IMR-90 (cell line): ENCODE measurements at regions not wholly inside any gene's neighbourhood (a gene's known extent, or its start where the extent isn't known, plus 50 kb on each side); places are given as distances from the start of the nearest gene placed in this dataset.

Experiments used
- ATAC-seq: fragments of 200-7000 bp; cut with Tn5 transposase; 2 replicates; pipeline ENCODE4 v1.9.1; 2020; ENCODE audit warnings: low read depth, mild to moderate bottlenecking, moderate library complexity
- BruUV-seq: library from RNA; stranded (reverse); fragments of 400-500 nt; replicated peaks from 2 replicates; lab custom pipeline; 2021; lab: Mats Ljungman, UMichigan
- CTCF ChIA-PET: fragments of 300-600 bp; formaldehyde crosslinking; extraction: SDS; loops from one replicate; lab custom pipeline; 2021; ENCODE audit warnings: antibody characterized with exemption; lab: Yijun Ruan, JAX
- POLR2A ChIA-PET: fragments of 300-600 bp; sonication (Branson Sonifier 250); formaldehyde crosslinking; loops from one replicate; lab custom pipeline; 2022; ENCODE audit warnings: antibody characterized with exemption; ENCODE audit not compliant: unreplicated experiment; lab: Charles Lee
- DNase-seq: peaks from one replicate; pipeline ENCODE4 v3.0.0; 2013
- H2AFZ ChIP-seq: replicated peaks from 2 replicates; pipeline ENCODE3; 2013; ENCODE audit warnings: low read length, mild to moderate bottlenecking; ENCODE audit not compliant: poor library complexity
- H2AK5ac ChIP-seq: 2 replicates; pipeline ENCODE4 v1.6.1; 2013; ENCODE audit warnings: low read depth, low read length, inconsistent platforms
- H2AK9ac ChIP-seq: replicated peaks from 2 replicates; pipeline ENCODE3; 2013; ENCODE audit warnings: mild to moderate bottlenecking, low read depth, low read length, moderate library complexity; ENCODE audit not compliant: poor library complexity
- H2BK120ac ChIP-seq: 2 replicates; pipeline ENCODE4 v1.6.1; 2013; ENCODE audit warnings: low read depth, low read length, inconsistent platforms
- H2BK15ac ChIP-seq: 3 replicates; pipeline ENCODE4 v1.6.1; 2013; ENCODE audit warnings: low read depth, low read length, inconsistent platforms
- H2BK20ac ChIP-seq: 2 replicates; pipeline ENCODE4 v1.6.1; 2013; ENCODE audit warnings: low read depth, mild to moderate bottlenecking, inconsistent platforms, low read length, moderate library complexity
- H2BK5ac ChIP-seq: 2 replicates; pipeline ENCODE4 v1.6.1; 2013; ENCODE audit warnings: mild to moderate bottlenecking, low read depth, low read length, inconsistent platforms; ENCODE audit not compliant: poor library complexity, severe bottlenecking
- H3K14ac ChIP-seq: replicated peaks from 2 replicates; pipeline ENCODE4 v1.6.1; 2013; ENCODE audit warnings: low read depth, low read length, inconsistent platforms
- H3K18ac ChIP-seq: 2 replicates; pipeline ENCODE4 v1.6.1; 2013; ENCODE audit warnings: low read depth, low read length, control low read depth
- H3K23ac ChIP-seq: 2 replicates; pipeline ENCODE4 v1.6.1; 2013; ENCODE audit warnings: low read depth, low read length, inconsistent platforms
- H3K27ac ChIP-seq: 2 replicates; pipeline ENCODE4 v1.5.1; 2013; ENCODE audit warnings: mild to moderate bottlenecking, control low read depth, low read length; ENCODE audit not compliant: insufficient read depth
- H3K27me3 ChIP-seq: 2 replicates; pipeline ENCODE4 v1.6.1; 2013; ENCODE audit warnings: low read length; ENCODE audit not compliant: control insufficient read depth, insufficient read depth
- H3K36me3 ChIP-seq: 2 replicates; pipeline ENCODE4 v1.6.1; 2013; ENCODE audit warnings: low read length, mixed read lengths; ENCODE audit not compliant: control insufficient read depth, insufficient read depth
- H3K4ac ChIP-seq: 2 replicates; pipeline ENCODE4 v1.6.1; 2013; ENCODE audit warnings: low read depth, low read length, inconsistent platforms
- H3K4me1 ChIP-seq: 2 replicates; pipeline ENCODE4 v1.6.1; 2013; ENCODE audit warnings: low read length, mixed read lengths; ENCODE audit not compliant: control insufficient read depth, insufficient read depth
- H3K4me2 ChIP-seq: 2 replicates; pipeline ENCODE4 v1.6.1; 2013; ENCODE audit warnings: low read depth, mild to moderate bottlenecking, control low read depth, low read length, moderate library complexity
- H3K4me3 ChIP-seq: 2 replicates; pipeline ENCODE4 v1.5.1; 2013; ENCODE audit warnings: low read depth, mild to moderate bottlenecking, control low read depth, low read length, moderate library complexity; ENCODE audit not compliant: insufficient read depth
- H3K56ac ChIP-seq: 2 replicates; pipeline ENCODE4 v1.6.1; 2013; ENCODE audit warnings: low read length, inconsistent platforms; ENCODE audit not compliant: insufficient read depth; ENCODE audit errors: extremely low read depth
- H3K79me1 ChIP-seq, 2 experiments: 2 replicates each; pipeline ENCODE4 v1.6.1; 2013; ENCODE audit warnings: low read length in 2 of 2, inconsistent platforms in 1 of 2, low read depth in 1 of 2
- H3K9ac ChIP-seq: 2 replicates; pipeline ENCODE4 v1.6.1; 2013; ENCODE audit warnings: low read depth, low read length, control low read depth
- H3K9me1 ChIP-seq: 2 replicates; pipeline ENCODE4 v1.6.1; 2013; ENCODE audit warnings: low read length, inconsistent platforms; ENCODE audit not compliant: insufficient read depth
- H3K9me3 ChIP-seq: 2 replicates; pipeline ENCODE4 v1.6.1; 2013; ENCODE audit warnings: low read length; ENCODE audit not compliant: control insufficient read depth, insufficient read depth
- H4K20me1 ChIP-seq: 2 replicates; pipeline ENCODE4 v1.6.1; 2013; ENCODE audit warnings: low read length, inconsistent platforms; ENCODE audit not compliant: insufficient read depth
- H4K5ac ChIP-seq: 2 replicates; pipeline ENCODE4 v1.6.1; 2013; ENCODE audit warnings: mild to moderate bottlenecking, low read depth, low read length, control low read depth
- H4K8ac ChIP-seq, 2 experiments: 2 replicates each; pipeline ENCODE4 v1.6.1; 2013; ENCODE audit warnings: low read depth in 2 of 2, low read length in 2 of 2, control low read depth in 1 of 2, inconsistent platforms in 1 of 2
- H4K91ac ChIP-seq: 2 replicates; pipeline ENCODE4 v1.6.1; 2013; ENCODE audit warnings: low read depth, low read length, inconsistent platforms; ENCODE audit not compliant: insufficient read depth
- BHLHE40 ChIP-seq: fragments of 150-350 bp; IDR thresholded peaks from 2 replicates; pipeline ENCODE4 v1.6.1; 2016; ENCODE audit warnings: mild to moderate bottlenecking, low read depth, low read length
- CEBPB ChIP-seq: IDR thresholded peaks from 2 replicates; pipeline ENCODE4 v1.6.1; 2012; ENCODE audit warnings: low read depth, low read length, improper control_type of control experiment
- CHD1 ChIP-seq: IDR thresholded peaks from 2 replicates; pipeline ENCODE4 v1.6.1; 2012; ENCODE audit warnings: low read depth, low read length, improper control_type of control experiment
- CTCF ChIP-seq: conservative IDR thresholded peaks from 2 replicates; pipeline ENCODE4 v1.5.1; 2012; ENCODE audit warnings: mild to moderate bottlenecking, low read depth, low read length, improper control_type of control experiment
- ELK1 ChIP-seq: fragments of 150-350 bp; IDR thresholded peaks from 2 replicates; pipeline ENCODE4 v1.6.1; 2016; ENCODE audit warnings: low read depth, mild to moderate bottlenecking, low read length, moderate library complexity, borderline replicate concordance
- FOS ChIP-seq: fragments of 150-350 bp; IDR thresholded peaks from 2 replicates; pipeline ENCODE4 v1.6.1; 2016; ENCODE audit warnings: low read depth, low read length
- MAFK ChIP-seq: IDR thresholded peaks from 2 replicates; pipeline ENCODE4 v1.6.1; 2012; ENCODE audit warnings: low read depth, low read length, improper control_type of control experiment
- MAZ ChIP-seq: IDR thresholded peaks from 2 replicates; pipeline ENCODE4 v1.6.1; 2012; ENCODE audit warnings: low read depth, mild to moderate bottlenecking, low read length, improper control_type of control experiment, moderate library complexity, borderline replicate concordance
- MXI1 ChIP-seq: IDR thresholded peaks from 2 replicates; pipeline ENCODE4 v1.6.1; 2012; ENCODE audit warnings: low read depth, mild to moderate bottlenecking, low read length, moderate library complexity, borderline replicate concordance
- NFE2L2 ChIP-seq: fragments of 150-350 bp; IDR thresholded peaks from 2 replicates; pipeline ENCODE4 v1.6.1; 2016; ENCODE audit warnings: low read depth, mild to moderate bottlenecking, low read length
- POLR2A ChIP-seq: IDR thresholded peaks from 2 replicates; pipeline ENCODE4 v1.6.1; 2012; ENCODE audit warnings: mild to moderate bottlenecking, low read depth, low read length
- RAD21 ChIP-seq: IDR thresholded peaks from 2 replicates; pipeline ENCODE4 v1.6.1; 2012; ENCODE audit warnings: low read length, improper control_type of control experiment
- RCOR1 ChIP-seq: IDR thresholded peaks from 2 replicates; pipeline ENCODE4 v1.6.1; 2012; ENCODE audit warnings: mild to moderate bottlenecking, low read length, improper control_type of control experiment; ENCODE audit not compliant: insufficient replicate concordance
- RFX5 ChIP-seq: IDR thresholded peaks from 2 replicates; pipeline ENCODE4 v1.8.0; 2012; ENCODE audit warnings: low read depth, mild to moderate bottlenecking, low read length, moderate library complexity
- SMC3 ChIP-seq: fragments of 150-350 bp; IDR thresholded peaks from 2 replicates; pipeline ENCODE4 v1.6.1; 2016; ENCODE audit warnings: low read depth, mild to moderate bottlenecking, antibody characterized with exemption, low read length, moderate library complexity
- USF2 ChIP-seq: fragments of 150-350 bp; IDR thresholded peaks from 2 replicates; pipeline ENCODE4 v1.6.1; 2017; ENCODE audit warnings: mild to moderate bottlenecking, antibody characterized with exemption, low read length, low read depth
- WGBS, 2 experiments: methylation state at CpG; one replicate each; pipeline versions ENCODE4 v1.1.5 to v1.1.7; 2013; ENCODE audit warnings: missing lambda C conversion rate in 2 of 2; ENCODE audit not compliant: insufficient read length in 1 of 2; ENCODE audit errors: extremely low coverage in 2 of 2; 5-methylcytosine and 5-hydroxymethylcytosine counted together
- dilution Hi-C: fragments of 300-500 bp; cut with HindIII; formaldehyde crosslinking; loops from one replicate; pipeline ENCODE4 v1.14.3; 2018; ENCODE audit warnings: low sequenced_read_pairs; ENCODE audit not compliant: unreplicated experiment
- in situ Hi-C: fragments of 300-500 bp; cut with MboI; formaldehyde crosslinking; loops from 3 replicates; pipeline ENCODE4 v1.14.3; 2019; ENCODE audit warnings: low sequenced_read_pairs, inconsistent platforms, mixed read lengths
- intact Hi-C: fragments of 100-400 bp; cut with micrococcal nuclease; formaldehyde crosslinking; loops from 2 replicates; pipeline ENCODE4 v1.10.0; 2022

GRCh38 chr4:20041839-20042407, 209.8 kb upstream of the SLIT2 start:
- Histone ChIP-seq H3K4me1 (no peaks in the 10 kb centered on the region), H2BK20ac (no peak overlapping the region), H3K79me1 (no peaks in the 10 kb centered on the region), H2AK9ac (no peak overlapping the region), H3K9ac (no peak overlapping the region), H3K4ac (no peak overlapping the region), H2AFZ (no peak overlapping the region), H3K27ac (no peak overlapping the region), H3K23ac (no peak overlapping the region), H3K9me3 (no peaks in the 10 kb centered on the region), H3K56ac (no peak overlapping the region), H2BK120ac (no peak overlapping the region), H3K36me3 (no peaks in the 10 kb centered on the region), H4K20me1 (no peaks in the 10 kb centered on the region), H2BK15ac (no peak overlapping the region), H3K4me3 (no peak overlapping the region), H3K18ac (no peak overlapping the region), H3K14ac (no peak overlapping the region), H3K4me2 (no peak overlapping the region), H2AK5ac (no peak overlapping the region), H3K27me3 (no peaks in the 10 kb centered on the region), H4K8ac (no peak overlapping the region), H4K5ac (no peak overlapping the region), H4K91ac (no peak overlapping the region), H2BK5ac (no peak overlapping the region), H3K9me1 (no peaks in the 10 kb centered on the region)
- no CpG with 5 or more reads among the region's 2 CpGs for WGBS, 2 experiments
- ChIA-PET CTCF (no interaction called here), POLR2A (no interaction called here)
- in situ Hi-C loops (no loop called here), dilution Hi-C loops (no loop called here), intact Hi-C loops (no loop called here)
- no TSS peak for BruUV-seq
- no peak for DNase-seq
- no peak for TF ChIP-seq MXI1
- TF ChIP-seq FOS, result no peak
- no peak for TF ChIP-seq SMC3
- no peak for TF ChIP-seq USF2
- TF ChIP-seq CEBPB, result no peak
- TF ChIP-seq BHLHE40, result no peak
- no peak for TF ChIP-seq RAD21
- no peak for TF ChIP-seq ELK1
- TF ChIP-seq POLR2A, result no peak
- no peak for TF ChIP-seq NFE2L2
- TF ChIP-seq RFX5, result no peak
- TF ChIP-seq RCOR1, result no peak
- TF ChIP-seq CHD1, result no peak
- no peak for TF ChIP-seq CTCF
- no peak for TF ChIP-seq MAFK
- TF ChIP-seq MAZ, result no peak
- no peak for ATAC-seq
